ENCODE measurements at regions not wholly inside any gene's neighbourhood (a gene's known extent, or its start where the extent isn't known, plus 50 kb on each side); places are given as distances from the start of the nearest gene placed in this dataset.

DNA sequence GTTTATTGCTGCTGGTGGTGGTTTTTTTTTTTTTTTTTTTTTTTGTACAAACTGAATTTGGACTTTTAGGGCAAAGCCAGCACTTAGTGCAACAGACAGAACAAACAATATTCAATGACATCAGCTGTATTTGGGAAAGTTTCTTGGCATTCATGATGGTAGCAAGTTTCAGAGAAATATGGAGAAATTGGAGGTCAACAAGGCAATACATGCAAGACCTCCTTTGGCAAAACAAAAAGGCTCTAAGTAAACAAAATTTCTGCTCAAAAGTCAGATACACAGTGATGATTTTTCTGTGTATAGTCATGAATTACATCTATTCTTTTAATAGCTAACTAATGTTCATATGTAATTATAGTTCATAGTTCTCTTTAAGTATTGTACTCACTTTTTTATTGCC is 612.5 kb upstream of the LUZP2 start:
- TF ChIP-seq, protein P1, sequence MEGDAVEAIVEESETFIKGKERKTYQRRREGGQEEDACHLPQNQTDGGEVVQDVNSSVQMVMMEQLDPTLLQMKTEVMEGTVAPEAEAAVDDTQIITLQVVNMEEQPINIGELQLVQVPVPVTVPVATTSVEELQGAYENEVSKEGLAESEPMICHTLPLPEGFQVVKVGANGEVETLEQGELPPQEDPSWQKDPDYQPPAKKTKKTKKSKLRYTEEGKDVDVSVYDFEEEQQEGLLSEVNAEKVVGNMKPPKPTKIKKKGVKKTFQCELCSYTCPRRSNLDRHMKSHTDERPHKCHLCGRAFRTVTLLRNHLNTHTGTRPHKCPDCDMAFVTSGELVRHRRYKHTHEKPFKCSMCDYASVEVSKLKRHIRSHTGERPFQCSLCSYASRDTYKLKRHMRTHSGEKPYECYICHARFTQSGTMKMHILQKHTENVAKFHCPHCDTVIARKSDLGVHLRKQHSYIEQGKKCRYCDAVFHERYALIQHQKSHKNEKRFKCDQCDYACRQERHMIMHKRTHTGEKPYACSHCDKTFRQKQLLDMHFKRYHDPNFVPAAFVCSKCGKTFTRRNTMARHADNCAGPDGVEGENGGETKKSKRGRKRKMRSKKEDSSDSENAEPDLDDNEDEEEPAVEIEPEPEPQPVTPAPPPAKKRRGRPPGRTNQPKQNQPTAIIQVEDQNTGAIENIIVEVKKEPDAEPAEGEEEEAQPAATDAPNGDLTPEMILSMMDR (IDR thresholded peaks at IDR 0.05), result no peak
- no peak for TF ChIP-seq POLR2A (IDR thresholded peaks at IDR 0.05)
